Urinary bladder (tissue), 3 donors: ENCODE measurements at regions not wholly inside any gene's neighbourhood (a gene's known extent, or its start where the extent isn't known, plus 50 kb on each side); places are given as distances from the start of the nearest gene placed in this dataset.

Experiments used
- DNase-seq: peaks from one replicate; pipeline ENCODE4 v3.0.0-alpha.2; 2015; ENCODE audit errors: extremely low spot score
- H3K27ac ChIP-seq: one replicate; pipeline ENCODE4 v1.5.1; 2013; ENCODE audit warnings: low read depth, mild to moderate bottlenecking, moderate library complexity
- H3K36me3 ChIP-seq: one replicate; pipeline ENCODE4 v1.6.1; 2013; ENCODE audit warnings: mild to moderate bottlenecking, moderate library complexity; ENCODE audit not compliant: insufficient read depth
- H3K4me1 ChIP-seq: one replicate; pipeline ENCODE4 v1.6.1; 2013; ENCODE audit warnings: mild to moderate bottlenecking, moderate library complexity; ENCODE audit not compliant: insufficient read depth
- H3K4me3 ChIP-seq: one replicate; pipeline ENCODE4 v1.5.1; 2013; ENCODE audit warnings: low read depth, low read length
- WGBS: extraction: QIAGEN DNeasy Blood & Tissue Kit; methylation state at CpG from one replicate; pipeline ENCODE4 v1.1.7; 2013; 5-methylcytosine and 5-hydroxymethylcytosine counted together
- donor health status: healthy with polysubstance abuse.
- donor health status: healthy.

- H3K36me3 ChIP-seq = no peaks in the 10 kb centered on the region
- WGBS = 88% methylated on average over 3 of the region's 3 CpGs
- H3K4me1 ChIP-seq = no peaks in the 10 kb centered on the region
- DNase-seq = no peak
- H3K27ac ChIP-seq = no peak overlapping the region
- H3K4me3 ChIP-seq = no peak overlapping the region
Measured at GRCh38 chr20:24762371-24762770, 186.7 kb upstream of the CST7 start.

- no peak for DNase-seq
- H3K4me1 ChIP-seq = no peaks in the 10 kb centered on the region
- 83% methylated on average over 4 of the region's 4 CpGs for WGBS
- no peaks in the 10 kb centered on the region for H3K36me3 ChIP-seq
- H3K4me3 ChIP-seq = no peak overlapping the region
- H3K27ac ChIP-seq = no peak overlapping the region
Measured at GRCh38 chr20:24762791-24763350, 186.2 kb upstream of the CST7 start.

- WGBS = 68% methylated on average over 26 of the region's 26 CpGs
- H3K27ac ChIP-seq = no peak overlapping the region
- H3K36me3 ChIP-seq = no peaks in the 10 kb centered on the region
- DNase-seq = no peak
- no peak overlapping the region for H3K4me3 ChIP-seq
- no peaks in the 10 kb centered on the region for H3K4me1 ChIP-seq
Measured at GRCh38 chr20:24763386-24764026, 185.6 kb upstream of the CST7 start.

- DNase-seq = no peak
- WGBS = 94% methylated on average over 16 of the region's 16 CpGs
Measured at GRCh38 chr20:24764027-24764793, 184.9 kb upstream of the CST7 start.

GRCh38 chr20:24764794-24765202 lies 184.3 kb upstream of the CST7 start:
- DNase-seq = no peak
- H3K27ac ChIP-seq = no peak overlapping the region
- 74% methylated on average over 9 of the region's 9 CpGs for WGBS
- H3K4me1 ChIP-seq = no peaks in the 10 kb centered on the region
- H3K4me3 ChIP-seq = no peak overlapping the region
- H3K36me3 ChIP-seq = no peaks in the 10 kb centered on the region

More at GRCh38 chr20:24764027-24764793, 184.9 kb upstream of the CST7 start:
- Histone ChIP-seq H3K27ac (no peak overlapping the region), H3K4me3 (no peak overlapping the region), H3K36me3 (no peaks in the 10 kb centered on the region), H3K4me1 (no peaks in the 10 kb centered on the region)

GRCh38 chr20:24765316-24766142 lies 183.5 kb upstream of the CST7 start:
- Histone ChIP-seq H3K27ac (no peak overlapping the region), H3K4me3 (no peak overlapping the region), H3K36me3 (no peaks in the 10 kb centered on the region), H3K4me1 (no peaks in the 10 kb centered on the region)
- DNase-seq = no peak
- WGBS = 82% methylated on average over 12 of the region's 12 CpGs

GRCh38 chr20:24766143-24766527 lies 182.9 kb upstream of the CST7 start:
- no peak for DNase-seq
- H3K36me3 ChIP-seq = no peaks in the 10 kb centered on the region
- no peak overlapping the region for H3K27ac ChIP-seq
- no peaks in the 10 kb centered on the region for H3K4me1 ChIP-seq
- H3K4me3 ChIP-seq = no peak overlapping the region
- WGBS = 76% methylated on average over 2 of the region's 2 CpGs

GRCh38 chr20:24766826-24767622 lies 182.0 kb upstream of the CST7 start:
- no peak overlapping the region for H3K4me3 ChIP-seq
- WGBS = 90% methylated on average over 7 of the region's 7 CpGs
- H3K4me1 ChIP-seq = no peaks in the 10 kb centered on the region
- no peak for DNase-seq
- no peak overlapping the region for H3K27ac ChIP-seq
- no peaks in the 10 kb centered on the region for H3K36me3 ChIP-seq

GRCh38 chr20:24767623-24768100 lies 181.4 kb upstream of the CST7 start:
- H3K4me1 ChIP-seq = no peaks in the 10 kb centered on the region
- H3K36me3 ChIP-seq = no peaks in the 10 kb centered on the region
- no peak overlapping the region for H3K4me3 ChIP-seq
- H3K27ac ChIP-seq = no peak overlapping the region
- 97% methylated on average over 4 of the region's 4 CpGs for WGBS
- no peak for DNase-seq

GRCh38 chr20:24768201-24768636 lies 180.8 kb upstream of the CST7 start:
- Histone ChIP-seq H3K4me3 (no peak overlapping the region), H3K4me1 (no peaks in the 10 kb centered on the region), H3K27ac (no peak overlapping the region), H3K36me3 (no peaks in the 10 kb centered on the region)
- DNase-seq = no peak
- 59% methylated on average over 4 of the region's 4 CpGs for WGBS

GRCh38 chr20:24768713-24769601 lies 180.1 kb upstream of the CST7 start:
- 75% methylated on average over 10 of the region's 10 CpGs for WGBS
- no peak for DNase-seq
- no peak overlapping the region for H3K27ac ChIP-seq
- H3K4me3 ChIP-seq = no peak overlapping the region
- no peaks in the 10 kb centered on the region for H3K4me1 ChIP-seq
- no peaks in the 10 kb centered on the region for H3K36me3 ChIP-seq
